ENCODE measurements at regions not wholly inside any gene's neighbourhood (a gene's known extent, or its start where the extent isn't known, plus 50 kb on each side); places are given as distances from the start of the nearest gene placed in this dataset.

- TF ChIP-seq GABPA (IDR thresholded peaks at IDR 0.05 in 1 of 2, conservative IDR thresholded peaks at IDR 0.05 in 1 of 2) (no peak), MAX (IDR thresholded peaks at IDR 0.05) (no peak), ATF3 (IDR thresholded peaks at IDR 0.05) (no peak), JUND (IDR thresholded peaks at IDR 0.05) (no peak), EGR1 (IDR thresholded peaks at IDR 0.05; ENCODE audit: low read depth in 2 of 2) (no peak), RAD21 (IDR thresholded peaks at IDR 0.05) (no peak)
- TF ChIP-seq, protein P1, sequence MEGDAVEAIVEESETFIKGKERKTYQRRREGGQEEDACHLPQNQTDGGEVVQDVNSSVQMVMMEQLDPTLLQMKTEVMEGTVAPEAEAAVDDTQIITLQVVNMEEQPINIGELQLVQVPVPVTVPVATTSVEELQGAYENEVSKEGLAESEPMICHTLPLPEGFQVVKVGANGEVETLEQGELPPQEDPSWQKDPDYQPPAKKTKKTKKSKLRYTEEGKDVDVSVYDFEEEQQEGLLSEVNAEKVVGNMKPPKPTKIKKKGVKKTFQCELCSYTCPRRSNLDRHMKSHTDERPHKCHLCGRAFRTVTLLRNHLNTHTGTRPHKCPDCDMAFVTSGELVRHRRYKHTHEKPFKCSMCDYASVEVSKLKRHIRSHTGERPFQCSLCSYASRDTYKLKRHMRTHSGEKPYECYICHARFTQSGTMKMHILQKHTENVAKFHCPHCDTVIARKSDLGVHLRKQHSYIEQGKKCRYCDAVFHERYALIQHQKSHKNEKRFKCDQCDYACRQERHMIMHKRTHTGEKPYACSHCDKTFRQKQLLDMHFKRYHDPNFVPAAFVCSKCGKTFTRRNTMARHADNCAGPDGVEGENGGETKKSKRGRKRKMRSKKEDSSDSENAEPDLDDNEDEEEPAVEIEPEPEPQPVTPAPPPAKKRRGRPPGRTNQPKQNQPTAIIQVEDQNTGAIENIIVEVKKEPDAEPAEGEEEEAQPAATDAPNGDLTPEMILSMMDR (IDR thresholded peaks at IDR 0.05; ENCODE audit: low read depth, low read length, missing input control): no peak
- TF ChIP-seq, protein P2, sequence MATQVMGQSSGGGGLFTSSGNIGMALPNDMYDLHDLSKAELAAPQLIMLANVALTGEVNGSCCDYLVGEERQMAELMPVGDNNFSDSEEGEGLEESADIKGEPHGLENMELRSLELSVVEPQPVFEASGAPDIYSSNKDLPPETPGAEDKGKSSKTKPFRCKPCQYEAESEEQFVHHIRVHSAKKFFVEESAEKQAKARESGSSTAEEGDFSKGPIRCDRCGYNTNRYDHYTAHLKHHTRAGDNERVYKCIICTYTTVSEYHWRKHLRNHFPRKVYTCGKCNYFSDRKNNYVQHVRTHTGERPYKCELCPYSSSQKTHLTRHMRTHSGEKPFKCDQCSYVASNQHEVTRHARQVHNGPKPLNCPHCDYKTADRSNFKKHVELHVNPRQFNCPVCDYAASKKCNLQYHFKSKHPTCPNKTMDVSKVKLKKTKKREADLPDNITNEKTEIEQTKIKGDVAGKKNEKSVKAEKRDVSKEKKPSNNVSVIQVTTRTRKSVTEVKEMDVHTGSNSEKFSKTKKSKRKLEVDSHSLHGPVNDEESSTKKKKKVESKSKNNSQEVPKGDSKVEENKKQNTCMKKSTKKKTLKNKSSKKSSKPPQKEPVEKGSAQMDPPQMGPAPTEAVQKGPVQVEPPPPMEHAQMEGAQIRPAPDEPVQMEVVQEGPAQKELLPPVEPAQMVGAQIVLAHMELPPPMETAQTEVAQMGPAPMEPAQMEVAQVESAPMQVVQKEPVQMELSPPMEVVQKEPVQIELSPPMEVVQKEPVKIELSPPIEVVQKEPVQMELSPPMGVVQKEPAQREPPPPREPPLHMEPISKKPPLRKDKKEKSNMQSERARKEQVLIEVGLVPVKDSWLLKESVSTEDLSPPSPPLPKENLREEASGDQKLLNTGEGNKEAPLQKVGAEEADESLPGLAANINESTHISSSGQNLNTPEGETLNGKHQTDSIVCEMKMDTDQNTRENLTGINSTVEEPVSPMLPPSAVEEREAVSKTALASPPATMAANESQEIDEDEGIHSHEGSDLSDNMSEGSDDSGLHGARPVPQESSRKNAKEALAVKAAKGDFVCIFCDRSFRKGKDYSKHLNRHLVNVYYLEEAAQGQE (IDR thresholded peaks at IDR 0.05): no peak
Observed at GRCh38 chr4:14315129-14315528, 687.2 kb upstream of the CPEB2 start.

Data from liver (tissue), 3 donors.